SK-N-SH (cell line): ENCODE measurements at regions not wholly inside any gene's neighbourhood (a gene's known extent, or its start where the extent isn't known, plus 50 kb on each side); places are given as distances from the start of the nearest gene placed in this dataset.
"Not testable (repeated sequence)": the region's sequence is repeated elsewhere in the genome, so short reads cannot be mapped to it uniquely, and the experiment has no call there.

Experiments
- CTCF ChIA-PET: fragments of 300-600, 350-600 bp; formaldehyde crosslinking; extraction: SDS; loops from one replicate; lab custom pipeline; 2021; lab: Yijun Ruan, JAX
- POLR2A ChIA-PET: fragments of 350-600 bp; sonication (Branson Sonifier 250); formaldehyde crosslinking; extraction: SDS; loops from one replicate; lab custom pipeline; 2020; ENCODE audit warnings: antibody characterized with exemption, inconsistent platforms; lab: Yijun Ruan, JAX
- DNase-seq: peaks from one replicate; pipeline ENCODE4 v3.0.0; 2012
- H2AFZ ChIP-seq: fragments of 200-600 bp; sonication (generic); 2 replicates; pipeline ENCODE4 v1.8.1; 2016; ENCODE audit warnings: antibody characterized with exemption, mild to moderate bottlenecking, low read depth
- H3F3A ChIP-seq: fragments of 200-600 bp; sonication (generic); replicated peaks from 2 replicates; pipeline ENCODE3; 2016; ENCODE audit warnings: antibody characterized with exemption, mild to moderate bottlenecking; ENCODE audit not compliant: insufficient read depth
- H3K27ac ChIP-seq, 2 experiments: fragments of 200-500 bp in 1 of 2; fragments of 200-600 bp in 1 of 2; sonication (Bioruptor generic) in 1 of 2; sonication (generic), shearing (Covaris generic) in 1 of 2; 2 replicates each; pipeline versions ENCODE4 v1.5.1 to v1.6.1; 2014 to 2016; ENCODE audit warnings: low read depth in 2 of 2, inconsistent platforms in 1 of 2, low read length in 1 of 2, mild to moderate bottlenecking in 1 of 2, mixed read lengths in 1 of 2
- H3K27me3 ChIP-seq: fragments of 200-600 bp; sonication (generic), shearing (Covaris generic); 2 replicates; pipeline ENCODE4 v1.6.1; 2016; ENCODE audit warnings: mixed run types; ENCODE audit not compliant: insufficient read depth
- H3K36me3 ChIP-seq, 2 experiments: fragments of 200-500 bp in 1 of 2; fragments of 200-600 bp in 1 of 2; sonication (Bioruptor generic) in 1 of 2; sonication (generic) in 1 of 2; replicated peaks in 1 of 2; 2 replicates each; pipeline versions ENCODE3 to v1.5.1; 2014 to 2016; ENCODE audit warnings: low read length in 1 of 2, mild to moderate bottlenecking in 1 of 2; ENCODE audit not compliant: insufficient read depth in 2 of 2, control insufficient read depth in 1 of 2
- H3K4me1 ChIP-seq, 2 experiments: fragments of 200-500 bp in 1 of 2; fragments of 200-600 bp in 1 of 2; sonication (Bioruptor generic) in 1 of 2; sonication (generic), shearing (Covaris generic) in 1 of 2; 2 replicates each; pipeline versions ENCODE4 v1.5.1 to v1.6.1; 2014 to 2016; ENCODE audit warnings: low read depth in 1 of 2, low read length in 1 of 2, mixed run types in 1 of 2; ENCODE audit not compliant: insufficient read depth in 2 of 2, control insufficient read depth in 1 of 2
- H3K4me2 ChIP-seq: fragments of 200-600 bp; sonication (generic), shearing (Covaris generic); 2 replicates; pipeline ENCODE4 v1.6.1; 2017; ENCODE audit warnings: mixed run types
- H3K4me3 ChIP-seq, 2 experiments: fragments of 200-500 bp in 1 of 2; fragments of 200-600 bp in 1 of 2; sonication (Bioruptor generic) in 1 of 2; sonication (generic), shearing (Covaris generic) in 1 of 2; 2 replicates each; pipeline versions ENCODE4 v1.5.1 to v1.8.1; 2014 to 2016; ENCODE audit warnings: low read depth in 2 of 2, inconsistent platforms in 1 of 2, low read length in 1 of 2, mild to moderate bottlenecking in 1 of 2, mixed read lengths in 1 of 2, moderate library complexity in 1 of 2
- H3K79me2 ChIP-seq: fragments of 200-600 bp; sonication (generic); 2 replicates; pipeline ENCODE4 v1.8.1; 2017; ENCODE audit warnings: mild to moderate bottlenecking; ENCODE audit not compliant: insufficient read depth
- H3K9ac ChIP-seq: fragments of 200-600 bp; sonication (generic); 2 replicates; pipeline ENCODE4 v1.6.1; 2017; ENCODE audit warnings: mixed run types
- H3K9me2 ChIP-seq: fragments of 200-600 bp; sonication (generic); 2 replicates; pipeline ENCODE4 v1.6.1; 2017; ENCODE audit warnings: mixed run types
- H3K9me3 ChIP-seq: fragments of 200-600 bp; sonication (generic); 2 replicates; pipeline ENCODE4 v1.6.1; 2017; ENCODE audit warnings: mixed run types, mild to moderate bottlenecking, moderate library complexity
- H4K20me1 ChIP-seq: fragments of 200-600 bp; sonication (generic); 2 replicates; pipeline ENCODE4 v1.6.1; 2017; ENCODE audit warnings: mild to moderate bottlenecking, mixed run types; ENCODE audit not compliant: insufficient read depth
- CHD2 ChIP-seq: fragments of 150-350 bp; IDR thresholded peaks from 2 replicates; pipeline ENCODE4 v1.6.1; 2018; ENCODE audit warnings: low read length; ENCODE audit not compliant: partially characterized antibody
- ELF1 ChIP-seq: IDR thresholded peaks from 2 replicates; pipeline ENCODE4 v1.4.0; 2012
- EP300 ChIP-seq, 2 experiments: IDR thresholded peaks; 2 replicates each; pipeline versions ENCODE4 v1.4.0 to v1.6.1; 2012; ENCODE audit warnings: borderline replicate concordance in 1 of 2, low read depth in 1 of 2, low read length in 1 of 2
- FOXJ3 ChIP-seq: sonication (generic); formaldehyde crosslinking; IDR thresholded peaks from 2 replicates; pipeline ENCODE4 v1.5.1; 2020; ENCODE audit warnings: mild to moderate bottlenecking, missing genetic modification reagents
- GABPA ChIP-seq: IDR thresholded peaks from 2 replicates; pipeline ENCODE4 v1.4.0; 2012; ENCODE audit warnings: low read depth, mild to moderate bottlenecking
- GATA2 ChIP-seq: sonication (generic); formaldehyde crosslinking; IDR thresholded peaks from 2 replicates; pipeline ENCODE4 v1.5.0; 2020; ENCODE audit warnings: mild to moderate bottlenecking, missing genetic modification reagents
- JUND ChIP-seq: IDR thresholded peaks from 2 replicates; pipeline ENCODE4 v1.4.0; 2012
- MXI1 ChIP-seq: IDR thresholded peaks from 2 replicates; pipeline ENCODE4 v1.6.1; 2012; ENCODE audit warnings: mild to moderate bottlenecking, low read depth, low read length, improper control_type of control experiment
- NFIC ChIP-seq: IDR thresholded peaks from 2 replicates; pipeline ENCODE4 v1.4.0; 2012; ENCODE audit warnings: borderline replicate concordance
- RCOR1 ChIP-seq: fragments of 150-350 bp; IDR thresholded peaks from 2 replicates; pipeline ENCODE4 v1.6.1; 2017; ENCODE audit warnings: antibody characterized with exemption, low read length
- TAF1 ChIP-seq: IDR thresholded peaks from 2 replicates; pipeline ENCODE4 v1.6.1; 2012; ENCODE audit warnings: low read depth, mild to moderate bottlenecking, low read length, moderate library complexity, borderline replicate concordance
- TCF12 ChIP-seq: IDR thresholded peaks from 2 replicates; pipeline ENCODE4 v1.4.0; 2012
- YY1 ChIP-seq: IDR thresholded peaks from 2 replicates; pipeline ENCODE4 v1.4.0; 2012; ENCODE audit warnings: low read depth, mild to moderate bottlenecking
- ZBTB33 ChIP-seq: IDR thresholded peaks from 2 replicates; pipeline ENCODE4 v1.4.0; 2012; ENCODE audit warnings: low read depth, borderline replicate concordance
- WGBS: methylation state at CpG from one replicate; pipeline ENCODE4 v1.1.6; 2017; ENCODE audit warnings: low lambda C conversion rate; 5-methylcytosine and 5-hydroxymethylcytosine counted together
- TF ChIP-seq, protein P1 (sequence below): fragments of 150-350 bp; IDR thresholded peaks from 2 replicates; pipeline ENCODE4 v1.6.1; 2016; ENCODE audit warnings: mild to moderate bottlenecking, low read depth, low read length

GRCh38 chr10:77718312-77718711 lies 80.7 kb upstream of the KCNMA1 start:
- H3F3A ChIP-seq, POLR2A ChIA-PET, H3K79me2 ChIP-seq, H3K4me3 ChIP-seq, H3K27ac ChIP-seq, H4K20me1 ChIP-seq, H3K4me2 ChIP-seq, H3K9ac ChIP-seq, H3K36me3 ChIP-seq, H2AFZ ChIP-seq, DNase-seq, H3K27me3 ChIP-seq, H3K9me2 ChIP-seq, H3K9me3 ChIP-seq: not testable (repeated sequence)
- WGBS = 81% methylated on average over 6 of the region's 6 CpGs
- H3K4me1 ChIP-seq = peaks cover 8 to 19% of the 10 kb centered on the region in 2 experiments; a peak in 3 of 4 replicates
- CTCF ChIA-PET = interaction anchor here (0.9 to 1.4 kb wide), 3 partner anchors 20 to 224 kb away, joined by 3 to 4 read pairs (median 4); no protein-coding TSS in a partner anchor

DNA sequence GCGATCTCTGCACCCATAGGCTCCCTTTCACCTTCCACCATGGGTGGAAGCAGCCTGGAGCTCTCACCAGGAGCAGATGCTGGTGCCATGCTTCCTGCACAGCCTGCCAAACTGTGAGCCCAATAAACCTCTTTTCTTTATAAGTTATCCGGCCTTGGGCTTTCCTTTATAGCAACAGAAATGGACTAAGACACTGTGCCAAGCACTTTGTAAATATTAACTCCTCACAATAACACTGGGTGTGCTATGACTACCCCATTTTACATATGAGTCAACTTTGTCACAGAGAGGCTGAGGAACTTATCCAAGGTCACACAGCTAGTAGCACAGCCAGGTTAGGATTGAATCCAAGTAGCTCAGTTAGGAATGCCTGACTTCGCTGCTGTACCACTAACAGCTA lies 79.7 kb upstream of the KCNMA1 start:
- H3K4me1 ChIP-seq = peaks cover 4 to 19% of the 10 kb centered on the region in 2 experiments; a peak in 3 of 4 replicates
- ChIA-PET POLR2A (no interaction called here), CTCF (interaction anchor here (0.6 to 1.5 kb wide), 4 partner anchors 184 to 552 kb away, joined by 3 to 4 read pairs (median 4); no protein-coding TSS in a partner anchor)
- DNase-seq = no peak
- H3K27me3 ChIP-seq = no peaks in the 10 kb centered on the region
- H2AFZ ChIP-seq = no peak overlapping the region
- no peaks in the 10 kb centered on the region for H3K9me2 ChIP-seq
- 78% methylated on average over 3 of the region's 3 CpGs for WGBS
- H3K4me2 ChIP-seq = no peak overlapping the region
- H3K27ac ChIP-seq = no peak overlapping the region
- H3K9me3 ChIP-seq = no peaks in the 10 kb centered on the region
- no peak overlapping the region for H3K9ac ChIP-seq
- no peaks in the 10 kb centered on the region for H3K79me2 ChIP-seq
- no peaks in the 10 kb centered on the region for H3K36me3 ChIP-seq
- TF ChIP-seq FOXJ3 (CRISPR knock-in tag) (no peak), ZBTB33 (no peak), MXI1 (no peak), YY1 (no peak)
- H3K4me3 ChIP-seq = no peak overlapping the region
- H4K20me1 ChIP-seq = no peaks in the 10 kb centered on the region
- H3F3A ChIP-seq = peaks cover 5% of the 10 kb centered on the region

- POLR2A ChIA-PET = no interaction called here
- no peak overlapping the region for H3K9ac ChIP-seq
- H3K27me3 ChIP-seq = no peaks in the 10 kb centered on the region
- 89% methylated on average over 12 of the region's 13 CpGs for WGBS
- H3K4me1 ChIP-seq = peaks cover 4 to 19% of the 10 kb centered on the region in 2 experiments; a peak in 3 of 4 replicates
- H2AFZ ChIP-seq = no peak overlapping the region
- H4K20me1 ChIP-seq = no peaks in the 10 kb centered on the region
- no peaks in the 10 kb centered on the region for H3K9me3 ChIP-seq
- no peaks in the 10 kb centered on the region for H3K9me2 ChIP-seq
- no peak overlapping the region for H3K4me3 ChIP-seq
- peaks cover 5% of the 10 kb centered on the region for H3F3A ChIP-seq
- H3K27ac ChIP-seq = no peak overlapping the region
- no peak overlapping the region for H3K4me2 ChIP-seq
- H3K36me3 ChIP-seq = no peaks in the 10 kb centered on the region
- no peaks in the 10 kb centered on the region for H3K79me2 ChIP-seq
- DNase-seq = no peak
- CTCF ChIA-PET = interaction anchor here (0.6 to 1.5 kb wide), 6 partner anchors 23 to 552 kb away, joined by 3 to 4 read pairs (median 3); no protein-coding TSS in a partner anchor
- TF ChIP-seq, protein P1, sequence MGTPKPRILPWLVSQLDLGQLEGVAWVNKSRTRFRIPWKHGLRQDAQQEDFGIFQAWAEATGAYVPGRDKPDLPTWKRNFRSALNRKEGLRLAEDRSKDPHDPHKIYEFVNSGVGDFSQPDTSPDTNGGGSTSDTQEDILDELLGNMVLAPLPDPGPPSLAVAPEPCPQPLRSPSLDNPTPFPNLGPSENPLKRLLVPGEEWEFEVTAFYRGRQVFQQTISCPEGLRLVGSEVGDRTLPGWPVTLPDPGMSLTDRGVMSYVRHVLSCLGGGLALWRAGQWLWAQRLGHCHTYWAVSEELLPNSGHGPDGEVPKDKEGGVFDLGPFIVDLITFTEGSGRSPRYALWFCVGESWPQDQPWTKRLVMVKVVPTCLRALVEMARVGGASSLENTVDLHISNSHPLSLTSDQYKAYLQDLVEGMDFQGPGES = no peak
- no peak for TF ChIP-seq CHD2
- no peak for TF ChIP-seq JUND
- no peak for TF ChIP-seq ELF1
- TF ChIP-seq GATA2 (CRISPR knock-in tag) = no peak
- TF ChIP-seq NFIC = no peak
- TF ChIP-seq TAF1 = no peak
- TF ChIP-seq EP300 (IDR thresholded peaks at IDR 0.05; ENCODE audit: borderline replicate concordance in 1 of 2, low read depth in 1 of 2, low read length in 1 of 2) = no peak
- TF ChIP-seq TCF12 = no peak
- no peak for TF ChIP-seq MXI1
- TF ChIP-seq ZBTB33 = no peak
- TF ChIP-seq GABPA = no peak
- TF ChIP-seq RCOR1 = no peak
These were observed 79.1 kb upstream of the KCNMA1 start for GRCh38 chr10:77716458-77717317.
